ENCODE measurements at regions not wholly inside any gene's neighbourhood (a gene's known extent, or its start where the extent isn't known, plus 50 kb on each side); places are given as distances from the start of the nearest gene placed in this dataset.
"Not testable (repeated sequence)": the region's sequence is repeated elsewhere in the genome, so short reads cannot be mapped to it uniquely, and the experiment has no call there.

- no peak for DNase-seq (ENCODE audit: low read depth in 4 of 4, low spot score in 2 of 4)
Observed at GRCh38 chr10:109664554-109664953, 258.8 kb downstream of the XPNPEP1 start.

DNA sequence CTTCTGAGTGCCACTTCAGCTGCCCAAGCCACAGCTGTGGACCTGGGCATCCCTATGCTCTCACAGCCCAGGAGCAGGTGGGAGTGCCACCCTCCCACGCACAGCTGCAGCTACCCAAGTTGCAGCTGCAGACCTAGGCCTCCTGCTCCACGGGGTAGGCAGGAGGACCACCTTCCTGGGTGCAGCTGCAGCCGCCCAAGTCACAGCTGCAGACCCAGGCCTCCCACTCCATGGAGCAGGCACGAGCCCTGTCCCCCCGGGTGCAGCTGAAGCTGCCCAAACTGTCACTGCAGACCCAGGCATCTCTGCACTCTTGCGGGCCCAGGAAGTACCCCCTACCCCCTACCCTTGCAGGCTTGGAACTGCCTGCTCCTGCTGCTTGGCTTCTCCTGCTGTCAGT is 260.2 kb downstream of the XPNPEP1 start:
- no peak for DNase-seq (ENCODE audit: low read depth in 4 of 4, low spot score in 2 of 4)

- not testable (repeated sequence) for DNase-seq (ENCODE audit: low read depth in 4 of 4, low spot score in 2 of 4)
Observed at GRCh38 chr10:109652612-109653011, 270.7 kb downstream of the XPNPEP1 start.

GRCh38 chr10:109650228-109650627 is 273.1 kb downstream of the XPNPEP1 start:
- DNase-seq (ENCODE audit: low read depth in 4 of 4, low spot score in 2 of 4) = no peak

DNA sequence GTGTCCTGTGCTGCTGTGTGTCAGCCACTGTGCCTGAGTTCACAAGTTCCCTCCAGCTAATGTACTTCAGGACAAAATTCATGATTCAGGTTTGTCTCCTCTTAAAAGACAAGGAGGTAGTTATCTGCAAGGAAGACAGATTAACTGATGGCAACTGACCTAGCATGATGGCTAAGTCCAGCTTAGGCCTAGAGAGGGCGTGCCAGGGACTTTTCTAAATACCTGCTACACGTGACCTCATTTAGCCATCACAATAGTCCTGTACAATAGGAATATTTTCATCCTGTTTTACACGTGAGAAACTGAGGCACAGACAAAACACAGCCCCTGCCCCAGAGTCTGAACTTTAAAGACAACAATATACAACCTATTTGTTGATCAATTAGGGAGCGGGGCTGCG is 275.7 kb downstream of the XPNPEP1 start:
- DNase-seq (ENCODE audit: low read depth in 4 of 4, low spot score in 2 of 4) = no peak

DNA sequence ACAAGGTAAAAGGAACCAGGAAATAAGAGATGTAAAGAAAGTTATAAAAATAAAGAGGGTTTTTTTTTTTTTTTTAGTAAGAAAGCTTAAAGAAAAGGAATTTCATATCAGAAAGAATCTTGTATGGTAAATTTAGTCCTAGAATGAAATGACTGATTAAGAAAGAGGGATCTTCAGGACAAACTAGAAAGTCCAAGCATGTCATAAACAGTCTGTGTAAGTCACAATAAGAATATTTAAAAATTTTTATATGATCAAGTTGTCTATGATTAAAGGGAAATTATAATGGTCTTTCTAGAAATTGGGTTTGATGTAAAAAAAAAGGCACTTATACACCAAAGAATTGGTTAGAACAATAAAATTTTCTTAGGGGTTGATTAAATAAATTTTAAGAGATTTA is 289.5 kb downstream of the XPNPEP1 start:
- DNase-seq (ENCODE audit: low read depth in 4 of 4, low spot score in 2 of 4) = no peak

GRCh38 chr10:109633017-109633416 is 290.3 kb downstream of the XPNPEP1 start:
- DNase-seq (ENCODE audit: low read depth in 4 of 4, low spot score in 2 of 4) = not testable (repeated sequence)

DNA sequence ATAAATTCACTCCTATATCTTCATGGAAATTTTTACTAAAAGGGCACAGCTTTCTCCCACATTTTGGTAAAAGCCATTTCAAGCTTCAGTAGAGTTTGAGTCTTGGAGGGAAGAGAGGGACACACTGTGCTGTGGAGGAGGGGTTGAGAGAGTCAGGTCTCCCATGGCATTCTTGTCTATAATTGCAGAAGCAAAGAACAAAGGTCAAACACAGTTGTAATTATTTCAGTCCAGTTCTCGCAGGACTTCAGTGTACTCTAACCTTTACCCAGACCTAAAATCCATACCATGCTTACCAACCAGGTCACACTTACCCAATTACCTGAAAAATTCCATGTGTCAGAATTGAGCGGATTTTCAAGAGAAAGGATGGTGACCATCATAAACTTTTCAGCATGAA is 298.4 kb downstream of the XPNPEP1 start:
- DNase-seq (ENCODE audit: low read depth in 4 of 4, low spot score in 2 of 4) = no peak

DNA sequence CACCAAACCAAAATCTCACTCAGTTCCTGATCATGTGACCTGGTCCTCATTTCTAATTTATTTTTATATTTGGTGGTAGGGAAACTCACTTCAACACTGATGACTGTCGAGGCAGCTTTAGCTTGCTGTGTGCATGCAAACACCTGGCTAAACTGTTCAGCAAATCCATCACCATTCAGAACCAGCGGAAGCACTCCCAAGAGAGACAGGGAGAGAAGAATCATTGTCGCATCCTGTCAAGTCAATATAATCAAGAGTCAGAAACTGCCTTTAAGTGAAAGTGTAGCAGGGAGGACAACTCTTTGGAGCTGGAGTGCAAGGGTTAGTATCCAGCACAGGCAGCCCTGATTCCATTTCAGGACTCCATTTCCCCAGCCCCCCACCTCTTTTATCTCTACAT is 300.7 kb downstream of the XPNPEP1 start:
- DNase-seq (ENCODE audit: low read depth in 4 of 4, low spot score in 2 of 4) = no peak

GRCh38 chr10:109620396-109620795 is 302.9 kb downstream of the XPNPEP1 start:
- DNase-seq (ENCODE audit: low read depth in 4 of 4, low spot score in 2 of 4) = peak in 1 of 4 donors; percentile 12

GRCh38 chr10:109619914-109620313 is 303.4 kb downstream of the XPNPEP1 start:
- no peak for DNase-seq (ENCODE audit: low read depth in 4 of 4, low spot score in 2 of 4)

- DNase-seq (ENCODE audit: low read depth in 4 of 4, low spot score in 2 of 4) = no peak
Observed at GRCh38 chr10:109618748-109619147, 304.6 kb downstream of the XPNPEP1 start.

DNA sequence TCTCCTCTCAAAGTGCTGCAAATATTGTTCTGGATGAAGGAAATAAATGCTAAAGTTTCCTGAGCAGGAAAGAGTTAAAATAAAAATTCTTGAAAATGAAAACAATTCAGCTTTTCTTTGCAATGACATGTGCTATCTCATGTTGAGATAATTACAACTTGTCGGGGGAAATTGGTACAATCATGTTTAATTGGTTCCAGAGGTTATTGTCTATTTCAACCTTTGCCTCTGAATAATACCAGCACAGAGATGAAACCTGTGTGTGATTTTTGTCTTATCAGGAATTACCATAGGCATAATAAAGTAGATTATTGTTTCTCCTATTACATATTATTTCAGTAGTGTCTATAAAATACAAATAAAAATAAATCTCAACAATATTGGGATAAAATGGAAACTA is 305.0 kb downstream of the XPNPEP1 start:
- DNase-seq (ENCODE audit: low read depth in 4 of 4, low spot score in 2 of 4) = no peak

DNA sequence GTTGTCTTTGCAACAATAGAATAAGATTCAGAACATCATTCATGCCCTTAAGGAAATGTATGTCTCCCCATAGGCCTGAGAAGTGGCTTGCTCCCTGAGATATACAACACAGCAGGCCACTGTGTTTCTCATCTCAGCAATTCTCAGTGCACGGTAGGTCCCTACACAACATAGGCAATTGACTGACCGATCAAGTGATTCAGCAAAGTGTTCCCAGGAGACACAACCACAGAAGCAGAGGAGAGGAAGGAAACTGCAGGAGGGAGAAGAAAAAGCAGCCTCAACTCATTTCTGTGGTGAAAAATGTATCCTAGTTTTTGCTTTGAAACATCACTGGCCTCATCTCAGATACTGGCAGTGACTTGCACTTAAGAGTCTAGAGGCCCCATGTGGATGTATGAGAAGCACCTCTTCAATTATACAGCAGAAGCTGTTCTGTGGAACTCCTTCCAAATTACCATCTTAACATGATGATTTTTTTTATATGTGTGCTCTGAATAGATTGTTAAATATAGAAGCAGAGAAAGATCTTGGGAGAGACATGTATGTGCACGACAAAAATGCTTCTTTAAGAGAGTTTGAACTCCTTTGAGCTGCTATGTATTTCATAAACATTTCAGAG is 306.8 kb downstream of the XPNPEP1 start:
- DNase-seq (ENCODE audit: low read depth in 4 of 4, low spot score in 2 of 4) = no peak

DNA sequence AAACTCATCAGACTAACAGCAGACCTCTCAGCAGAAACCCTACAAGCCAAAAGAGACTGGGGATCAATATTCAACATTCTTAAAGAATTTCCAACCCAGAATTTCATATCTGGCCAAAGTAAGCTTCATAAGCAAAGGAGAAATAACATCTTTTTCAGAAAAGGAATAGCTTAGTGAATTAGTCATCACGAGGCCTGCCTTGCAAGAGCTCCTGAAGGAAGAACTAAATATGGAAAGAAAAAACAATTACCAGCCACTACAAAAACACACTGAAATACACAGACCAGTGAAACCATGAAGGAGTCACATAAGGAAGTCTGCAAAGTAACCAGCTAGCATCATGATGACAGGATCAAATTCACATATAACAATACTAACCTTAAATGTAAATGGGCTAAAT is 328.0 kb downstream of the XPNPEP1 start:
- DNase-seq (ENCODE audit: low read depth in 4 of 4, low spot score in 2 of 4) = not testable (repeated sequence)

DNA sequence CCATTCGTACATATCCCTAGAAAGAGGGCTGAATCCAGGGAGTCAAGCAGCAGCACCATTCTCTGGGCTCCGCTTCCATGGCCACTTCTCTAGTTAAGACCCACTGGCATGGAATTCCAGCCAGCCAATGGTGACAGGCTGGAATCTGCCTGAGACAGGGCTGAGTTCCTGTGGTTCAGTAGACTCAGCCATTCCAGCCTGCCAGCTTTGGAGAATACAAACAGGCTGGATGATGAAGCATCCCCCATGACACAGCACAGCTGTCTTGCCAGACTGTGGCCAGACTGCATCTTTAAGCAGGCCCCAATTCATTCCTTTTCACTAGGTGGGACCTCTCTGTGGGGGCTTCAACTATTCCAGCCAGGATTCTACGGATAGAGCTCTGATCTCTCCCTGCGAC is 329.6 kb downstream of the XPNPEP1 start:
- DNase-seq (ENCODE audit: low read depth in 4 of 4, low spot score in 2 of 4) = no peak

DNA sequence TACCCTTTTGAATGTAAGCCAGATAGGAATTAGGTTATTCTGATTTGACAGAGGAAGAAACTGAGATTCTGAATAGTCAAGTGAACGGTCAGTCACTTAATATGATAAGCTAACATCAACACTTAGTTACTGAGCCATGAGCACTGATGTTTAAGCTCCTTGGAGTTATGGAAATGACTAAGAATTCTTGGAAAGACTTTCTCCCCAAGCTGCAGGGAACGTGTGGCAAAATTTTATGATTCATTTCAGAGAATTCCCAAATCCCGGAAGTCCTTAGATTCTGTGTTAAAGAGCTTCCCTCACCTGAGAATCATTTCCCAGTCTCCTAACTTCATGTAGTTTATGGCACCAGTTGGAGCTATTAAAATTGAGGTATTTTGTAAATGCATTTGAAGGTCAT is 330.9 kb downstream of the XPNPEP1 start:
- DNase-seq (ENCODE audit: low read depth in 4 of 4, low spot score in 2 of 4) = no peak

GRCh38 chr10:109591601-109592000 is 331.7 kb downstream of the XPNPEP1 start:
- DNase-seq (ENCODE audit: low read depth in 4 of 4, low spot score in 2 of 4) = no peak

DNA sequence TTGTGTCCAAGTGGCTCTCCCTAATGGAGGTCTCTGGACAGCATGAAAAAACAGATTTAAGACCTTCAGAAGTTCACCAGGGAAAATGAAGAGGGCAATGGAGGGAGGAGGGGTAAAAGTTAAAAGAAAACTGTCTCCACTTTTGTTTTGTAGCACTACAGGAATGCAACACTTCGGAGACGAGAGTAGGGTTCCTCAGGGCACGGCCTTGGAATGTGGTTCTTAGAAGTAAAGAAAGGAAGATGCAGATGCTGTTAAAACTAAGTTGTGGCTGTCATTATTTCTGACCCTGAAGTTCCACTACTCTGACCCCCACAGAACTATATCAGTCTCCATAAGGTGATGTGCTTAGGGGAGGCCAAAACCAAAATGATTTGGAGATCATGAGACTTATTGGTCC is 335.1 kb downstream of the XPNPEP1 start:
- DNase-seq (ENCODE audit: low read depth in 4 of 4, low spot score in 2 of 4) = no peak

DNA sequence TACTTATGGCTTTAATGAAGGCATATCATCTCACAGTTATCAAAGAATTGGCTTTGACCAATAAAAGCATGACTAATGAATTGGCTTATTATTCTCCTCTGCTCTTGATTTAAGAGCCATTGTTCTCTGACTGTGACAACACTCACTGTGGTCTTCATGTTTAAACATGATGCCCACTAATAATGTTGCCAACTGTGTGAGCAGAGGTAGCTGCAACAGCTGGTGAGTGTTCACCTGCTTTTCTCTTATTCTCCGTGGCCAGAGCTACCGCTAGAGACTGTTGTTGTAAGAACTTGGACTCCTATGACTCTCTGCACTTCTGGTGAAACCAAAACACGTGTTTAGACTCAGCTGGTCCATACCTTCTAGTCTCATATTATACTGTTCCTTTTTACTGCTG is 335.9 kb downstream of the XPNPEP1 start:
- DNase-seq (ENCODE audit: low read depth in 4 of 4, low spot score in 2 of 4) = no peak

DNA sequence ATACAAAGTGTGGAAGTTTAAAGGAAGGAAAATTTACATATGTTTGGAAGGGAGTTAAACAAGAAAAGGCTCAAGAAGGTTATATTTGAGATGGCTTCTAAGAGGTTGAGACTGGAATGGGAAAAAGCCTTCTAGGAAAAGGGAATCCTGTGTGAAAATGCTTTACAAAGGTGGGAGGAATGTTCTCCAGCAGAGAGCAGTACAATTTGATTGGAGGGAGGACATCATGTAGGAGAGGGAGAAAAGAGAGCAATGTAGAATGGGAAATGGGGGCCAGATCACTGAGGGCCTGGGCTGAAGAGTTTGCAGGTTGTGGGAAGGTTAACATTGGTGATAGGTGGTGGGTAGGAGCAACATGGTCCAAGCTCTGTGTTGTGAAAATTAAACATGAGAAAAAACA is 366.9 kb downstream of the XPNPEP1 start:
- DNase-seq (ENCODE audit: low read depth in 4 of 4, low spot score in 2 of 4) = no peak

DNA sequence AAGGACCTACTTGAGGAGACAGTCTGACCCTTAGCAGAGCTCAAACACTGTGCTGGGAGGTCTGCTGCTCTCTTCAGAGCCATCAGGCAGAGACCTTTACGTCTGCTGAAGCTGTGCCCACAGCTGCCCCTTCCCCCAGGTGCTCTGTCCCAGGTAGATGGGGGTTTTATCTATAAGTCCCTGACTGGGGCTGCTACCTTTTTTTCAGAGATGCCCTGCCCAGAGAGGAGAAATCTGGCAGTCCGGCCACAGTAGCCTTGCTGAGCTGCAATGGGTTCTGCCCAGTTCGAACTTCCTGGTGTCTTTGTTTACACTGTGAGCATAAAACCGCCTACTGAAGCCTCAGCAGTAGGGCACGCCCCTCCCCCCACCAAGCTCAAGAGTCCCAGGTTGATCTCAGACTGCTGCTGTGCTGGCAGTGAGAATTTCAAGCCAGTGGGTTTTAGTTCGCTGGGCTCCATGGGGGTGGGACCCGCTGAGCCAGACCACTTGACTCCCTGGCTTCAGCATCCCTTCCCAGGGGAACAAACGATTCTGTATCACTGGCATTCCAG is 381.2 kb downstream of the XPNPEP1 start:
- not testable (repeated sequence) for DNase-seq (ENCODE audit: low read depth in 4 of 4, low spot score in 2 of 4)

- no peak for DNase-seq (ENCODE audit: low read depth in 4 of 4, low spot score in 2 of 4)
Observed at GRCh38 chr10:109534193-109534592, 389.1 kb downstream of the XPNPEP1 start.

Measured in left renal cortex interstitium (tissue), 4 donors.